ENCODE measurements at regions not wholly inside any gene's neighbourhood (a gene's known extent, or its start where the extent isn't known, plus 50 kb on each side); places are given as distances from the start of the nearest gene placed in this dataset.

DNA sequence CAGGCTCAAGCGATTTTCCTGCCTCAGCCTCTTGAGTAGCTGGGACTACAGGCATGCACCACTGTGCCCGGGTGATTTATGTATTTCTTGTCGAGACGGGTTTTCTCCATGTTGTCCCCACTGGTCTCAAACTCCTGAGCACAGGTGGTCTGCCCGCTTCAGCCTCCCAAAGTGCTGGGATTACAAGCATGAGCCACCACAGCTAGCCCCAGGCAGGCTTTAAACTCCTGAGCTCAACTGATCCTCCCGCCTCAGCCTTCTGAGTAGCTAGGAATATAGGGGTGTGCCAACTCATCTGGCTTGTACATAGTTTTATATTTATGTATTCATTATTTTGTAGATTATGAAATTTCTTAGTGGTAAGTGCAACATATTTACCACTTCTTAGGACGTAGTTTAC lies 198.8 kb upstream of the MCTP2 start:
- TF ChIP-seq BHLHE40 (IDR thresholded peaks at IDR 0.05; ENCODE audit: low read depth, low read length) (no peak), MXI1 (IDR thresholded peaks at IDR 0.05; ENCODE audit: borderline replicate concordance, low read depth, low read length) (no peak), RAD21 (IDR thresholded peaks at IDR 0.05; ENCODE audit: low read length) (no peak), CEBPB (IDR thresholded peaks at IDR 0.05; ENCODE audit: low read depth, low read length) (no peak)
- TF ChIP-seq, protein P1, sequence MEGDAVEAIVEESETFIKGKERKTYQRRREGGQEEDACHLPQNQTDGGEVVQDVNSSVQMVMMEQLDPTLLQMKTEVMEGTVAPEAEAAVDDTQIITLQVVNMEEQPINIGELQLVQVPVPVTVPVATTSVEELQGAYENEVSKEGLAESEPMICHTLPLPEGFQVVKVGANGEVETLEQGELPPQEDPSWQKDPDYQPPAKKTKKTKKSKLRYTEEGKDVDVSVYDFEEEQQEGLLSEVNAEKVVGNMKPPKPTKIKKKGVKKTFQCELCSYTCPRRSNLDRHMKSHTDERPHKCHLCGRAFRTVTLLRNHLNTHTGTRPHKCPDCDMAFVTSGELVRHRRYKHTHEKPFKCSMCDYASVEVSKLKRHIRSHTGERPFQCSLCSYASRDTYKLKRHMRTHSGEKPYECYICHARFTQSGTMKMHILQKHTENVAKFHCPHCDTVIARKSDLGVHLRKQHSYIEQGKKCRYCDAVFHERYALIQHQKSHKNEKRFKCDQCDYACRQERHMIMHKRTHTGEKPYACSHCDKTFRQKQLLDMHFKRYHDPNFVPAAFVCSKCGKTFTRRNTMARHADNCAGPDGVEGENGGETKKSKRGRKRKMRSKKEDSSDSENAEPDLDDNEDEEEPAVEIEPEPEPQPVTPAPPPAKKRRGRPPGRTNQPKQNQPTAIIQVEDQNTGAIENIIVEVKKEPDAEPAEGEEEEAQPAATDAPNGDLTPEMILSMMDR (conservative IDR thresholded peaks at IDR 0.05; ENCODE audit: low read depth, low read length): no peak
